ENCODE measurements at regions not wholly inside any gene's neighbourhood (a gene's known extent, or its start where the extent isn't known, plus 50 kb on each side); places are given as distances from the start of the nearest gene placed in this dataset.

DNA sequence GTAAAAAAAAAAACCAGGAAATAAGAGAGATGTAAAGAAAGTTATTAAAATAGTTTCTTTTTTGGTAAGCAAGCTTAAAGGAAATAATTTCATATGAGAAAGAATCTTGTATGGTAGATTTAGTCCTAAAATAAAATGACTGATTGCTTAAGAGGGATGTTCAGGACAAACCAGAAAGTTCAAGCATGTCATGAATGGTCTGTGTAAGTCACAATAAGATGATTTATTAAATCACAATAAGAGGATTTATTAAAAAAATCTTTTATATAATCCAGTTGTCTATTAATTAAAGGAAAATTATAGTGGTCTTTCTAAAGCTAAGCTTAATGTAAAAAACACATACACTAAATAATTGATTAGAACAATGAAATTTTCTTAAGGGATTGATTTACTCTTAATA, 91.8 kb upstream of the OR13F1 start:
- TF ChIP-seq, protein P1, sequence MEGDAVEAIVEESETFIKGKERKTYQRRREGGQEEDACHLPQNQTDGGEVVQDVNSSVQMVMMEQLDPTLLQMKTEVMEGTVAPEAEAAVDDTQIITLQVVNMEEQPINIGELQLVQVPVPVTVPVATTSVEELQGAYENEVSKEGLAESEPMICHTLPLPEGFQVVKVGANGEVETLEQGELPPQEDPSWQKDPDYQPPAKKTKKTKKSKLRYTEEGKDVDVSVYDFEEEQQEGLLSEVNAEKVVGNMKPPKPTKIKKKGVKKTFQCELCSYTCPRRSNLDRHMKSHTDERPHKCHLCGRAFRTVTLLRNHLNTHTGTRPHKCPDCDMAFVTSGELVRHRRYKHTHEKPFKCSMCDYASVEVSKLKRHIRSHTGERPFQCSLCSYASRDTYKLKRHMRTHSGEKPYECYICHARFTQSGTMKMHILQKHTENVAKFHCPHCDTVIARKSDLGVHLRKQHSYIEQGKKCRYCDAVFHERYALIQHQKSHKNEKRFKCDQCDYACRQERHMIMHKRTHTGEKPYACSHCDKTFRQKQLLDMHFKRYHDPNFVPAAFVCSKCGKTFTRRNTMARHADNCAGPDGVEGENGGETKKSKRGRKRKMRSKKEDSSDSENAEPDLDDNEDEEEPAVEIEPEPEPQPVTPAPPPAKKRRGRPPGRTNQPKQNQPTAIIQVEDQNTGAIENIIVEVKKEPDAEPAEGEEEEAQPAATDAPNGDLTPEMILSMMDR (IDR thresholded peaks at IDR 0.05): no peak
- no peak for TF ChIP-seq EZH2 (IDR thresholded peaks at IDR 0.05)
- TF ChIP-seq EZH2phosphoT487 (IDR thresholded peaks at IDR 0.05): no peak
